K562 (cell line): ENCODE measurements at regions not wholly inside any gene's neighbourhood (a gene's known extent, or its start where the extent isn't known, plus 50 kb on each side); places are given as distances from the start of the nearest gene placed in this dataset.

Experiments
- ATAC-seq: fragments of 200-7000 bp; cut with Tn5 transposase; 3 replicates; pipeline ENCODE4 v1.9.1; 2020; ENCODE audit warnings: moderate library complexity
- BruUV-seq: library from RNA; stranded (reverse); fragments of 400-500 nt; replicated peaks from 2 replicates; lab custom pipeline; 2021; lab: Mats Ljungman, UMichigan
- CTCF ChIA-PET: fragments of 300-600 bp; formaldehyde crosslinking; extraction: SDS; loops from one replicate; lab custom pipeline; 2021; ENCODE audit warnings: low intra/inter-chr PET ratio; lab: Yijun Ruan, JAX
- POLR2A ChIA-PET: fragments of 300-600, 350-650 bp; sonication (Branson Sonifier 250); formaldehyde crosslinking; extraction: SDS; loops from one replicate; lab custom pipeline; 2021; ENCODE audit warnings: antibody characterized with exemption, inconsistent platforms; lab: Yijun Ruan, JAX
- DNase-seq, 4 experiments: peaks; one replicate each; pipeline versions ENCODE4 v3.0.0 to v3.0.0-alpha.2; 2011 to 2018; ENCODE audit warnings: low spot score in 3 of 4, mixed read lengths in 3 of 4; ENCODE audit errors: extremely low read depth in 1 of 4
- FAIRE-seq: peaks from 2 replicates; lab custom pipeline; 2011; peaks lifted over from hg19 to GRCh38; lab: Jason Lieb, UNC
- H2AFZ ChIP-seq: 2 replicates; pipeline ENCODE4 v1.6.0; 2011; ENCODE audit warnings: low read depth, low read length, control low read depth, inconsistent platforms
- H3K27ac ChIP-seq: fragments of 200-600 bp; 3 replicates; pipeline ENCODE4 v1.8.0; 2011; ENCODE audit warnings: low read depth, mild to moderate bottlenecking, control low read depth, inconsistent platforms, low read length, moderate library complexity, mixed read lengths; ENCODE audit errors: extremely low read depth
- H3K27me3 ChIP-seq, 2 experiments: fragments of 300-600 bp in 1 of 2; 2 replicates in 1 of 2; 3 replicates in 1 of 2; pipeline versions ENCODE4 v1.6.0 to v1.8.0; 2011; ENCODE audit warnings: inconsistent platforms in 2 of 2, low read length in 2 of 2, mild to moderate bottlenecking in 1 of 2, mixed read lengths in 1 of 2, moderate library complexity in 1 of 2; ENCODE audit not compliant: control insufficient read depth in 2 of 2, insufficient read depth in 2 of 2
- H3K36me3 ChIP-seq: fragments of 300-600 bp; 3 replicates; pipeline ENCODE4 v1.8.0; 2011; ENCODE audit warnings: mild to moderate bottlenecking, low read length, inconsistent platforms; ENCODE audit not compliant: control insufficient read depth, insufficient read depth
- H3K4me1 ChIP-seq, 2 experiments: fragments of 200-600 bp in 1 of 2; replicated peaks in 1 of 2; 2 replicates in 1 of 2; 3 replicates in 1 of 2; pipeline versions ENCODE4 v1.5.1 to v1.8.0; 2011; ENCODE audit warnings: inconsistent platforms in 2 of 2, low read length in 2 of 2, mild to moderate bottlenecking in 1 of 2, mixed read lengths in 1 of 2, moderate library complexity in 1 of 2; ENCODE audit not compliant: control insufficient read depth in 2 of 2, insufficient read depth in 2 of 2
- H3K4me2 ChIP-seq: 2 replicates; pipeline ENCODE4 v1.6.1; 2011; ENCODE audit warnings: low read length, control low read depth, inconsistent platforms, mixed read lengths; ENCODE audit not compliant: insufficient read depth
- H3K4me3 ChIP-seq: fragments of 200-600 bp; sonication (generic), shearing (Covaris generic); 2 replicates; pipeline ENCODE4 v1.5.1; 2016; ENCODE audit warnings: control low read depth, inconsistent platforms
- H3K79me2 ChIP-seq: fragments of 200-600 bp; 3 replicates; pipeline ENCODE4 v1.8.0; 2011; ENCODE audit warnings: low read length, inconsistent platforms; ENCODE audit not compliant: control insufficient read depth, insufficient read depth
- H3K9ac ChIP-seq, 2 experiments: 2 replicates each; pipeline versions ENCODE4 v1.6.0 to v1.6.1; 2011; ENCODE audit warnings: low read depth in 2 of 2, low read length in 2 of 2, control low read depth in 1 of 2, inconsistent platforms in 1 of 2, mild to moderate bottlenecking in 1 of 2, mixed read lengths in 1 of 2; ENCODE audit not compliant: insufficient read depth in 1 of 2
- H3K9me1 ChIP-seq: one replicate; pipeline ENCODE4 v1.6.0; 2011; ENCODE audit warnings: inconsistent platforms, mild to moderate bottlenecking, low read length, moderate library complexity; ENCODE audit not compliant: control insufficient read depth, insufficient read depth
- H3K9me3 ChIP-seq: replicated peaks from 2 replicates; pipeline ENCODE4 v1.5.1; 2011; ENCODE audit warnings: low read depth, low read length, inconsistent platforms; ENCODE audit not compliant: control insufficient read depth, insufficient read depth
- H4K20me1 ChIP-seq: replicated peaks from 2 replicates; pipeline ENCODE4 v1.6.1; 2011; ENCODE audit warnings: low read length, inconsistent platforms, mixed read lengths; ENCODE audit not compliant: control insufficient read depth, insufficient read depth
- ARID4B ChIP-seq: sonication (generic); formaldehyde crosslinking; IDR thresholded peaks from 2 replicates; pipeline ENCODE4 v1.8.0; 2022; ENCODE audit warnings: mild to moderate bottlenecking, missing genetic modification reagents
- ATF6 ChIP-seq: sonication (generic); formaldehyde crosslinking; IDR thresholded peaks from 2 replicates; pipeline ENCODE4 v1.4.0; 2020; ENCODE audit warnings: mild to moderate bottlenecking, missing genetic modification reagents
- BCL6 ChIP-seq: fragments of 250-450 bp; sonication (Bioruptor Pico); IDR thresholded peaks from 2 replicates; pipeline ENCODE4 v1.4.0; 2020
- BHLHE40 ChIP-seq: IDR thresholded peaks from 2 replicates; pipeline ENCODE4 v1.6.1; 2011; ENCODE audit warnings: low read length, improper control_type of control experiment
- CBX2 ChIP-seq: fragments of 200-600 bp; sonication (generic); IDR thresholded peaks from one replicate; pipeline ENCODE4 v1.6.1; 2012; ENCODE audit warnings: mild to moderate bottlenecking, low read length, inconsistent platforms; ENCODE audit not compliant: insufficient read depth, poor library complexity, severe bottlenecking
- CCAR2 ChIP-seq: fragments of 200-400 bp; formaldehyde crosslinking; IDR thresholded peaks from 2 replicates; pipeline ENCODE4 v1.6.1; 2017; ENCODE audit warnings: mild to moderate bottlenecking, low read depth, low read length
- DACH1 ChIP-seq: fragments of 450-650 bp; IDR thresholded peaks from 2 replicates; pipeline ENCODE4 v1.6.1; 2018; ENCODE audit not compliant: partially characterized antibody
- MITF ChIP-seq: IDR thresholded peaks from 2 replicates; pipeline ENCODE4 v1.6.1; 2014; ENCODE audit warnings: antibody characterized with exemption
- NR1H2 ChIP-seq: sonication (generic); formaldehyde crosslinking; IDR thresholded peaks from 2 replicates; pipeline ENCODE4 v1.4.0; 2020; ENCODE audit warnings: mild to moderate bottlenecking, missing genetic modification reagents
- PPARD ChIP-seq: fragments of 250-450 bp; sonication (Bioruptor Pico); IDR thresholded peaks from 2 replicates; pipeline ENCODE4 v1.8.0; 2022; ENCODE audit warnings: inconsistent platforms, mild to moderate bottlenecking, moderate library complexity
- TCF7 ChIP-seq: sonication (generic); IDR thresholded peaks from 2 replicates; pipeline ENCODE4 v1.6.1; 2016; ENCODE audit warnings: antibody characterized with exemption, borderline replicate concordance
- ZNF232 ChIP-seq: sonication (generic); formaldehyde crosslinking; IDR thresholded peaks from 2 replicates; pipeline ENCODE4 v1.8.0; 2022; ENCODE audit warnings: mild to moderate bottlenecking, missing genetic modification reagents
- ZNF280B ChIP-seq: fragments of 250-450 bp; sonication (Bioruptor Pico); IDR thresholded peaks from 2 replicates; pipeline ENCODE4 v1.5.1; 2021; ENCODE audit warnings: mild to moderate bottlenecking
- ZNF57 ChIP-seq: fragments of 450-650 bp; formaldehyde crosslinking; IDR thresholded peaks from 2 replicates; pipeline ENCODE4 v1.4.0; 2020; ENCODE audit warnings: mild to moderate bottlenecking, moderate library complexity
- ZNF79 ChIP-seq: fragments of 250-450 bp; sonication (Bioruptor Pico); IDR thresholded peaks from 2 replicates; pipeline ENCODE4 v1.4.0; 2020; ENCODE audit warnings: low read depth, mild to moderate bottlenecking, moderate library complexity
- WGBS: fragments of 100-300 bp; shearing (Covaris generic); methylation state at CpG from one replicate; pipeline ENCODE4 v1.1.6; 2016; ENCODE audit warnings: low coverage, mixed read lengths; ENCODE audit not compliant: insufficient coverage; ENCODE audit errors: missing lambda C conversion rate; 5-methylcytosine and 5-hydroxymethylcytosine counted together
- in situ Hi-C: fragments of 300-500 bp; cut with MboI; formaldehyde crosslinking; loops from 4 replicates; pipeline ENCODE4 v1.15.0; 2018; ENCODE audit warnings: inconsistent platforms, mixed read lengths
- intact Hi-C: fragments of 100-400 bp; cut with micrococcal nuclease; formaldehyde crosslinking; loops from 2 replicates; pipeline ENCODE4 v1.14.2; 2022

- ATAC-seq (no peak), FAIRE-seq (no peak), DNase-seq (no peak)
- H3K9ac ChIP-seq: no peak overlapping the region
- ChIA-PET CTCF (no interaction called here), POLR2A (no interaction called here)
- no peaks in the 10 kb centered on the region for H4K20me1 ChIP-seq
- no peak overlapping the region for H3K27ac ChIP-seq
- no TSS peak for BruUV-seq
- H3K9me1 ChIP-seq: no peaks in the 10 kb centered on the region
- whole genome bisulfite sequencing: 0% methylated on average over 1 of the region's 1 CpG
- H3K36me3 ChIP-seq: no peaks in the 10 kb centered on the region
- H2AFZ ChIP-seq: no peak overlapping the region
- in situ Hi-C loops: no loop called here
- H3K4me3 ChIP-seq: no peak overlapping the region
- H3K79me2 ChIP-seq: no peaks in the 10 kb centered on the region
- intact Hi-C loops: no loop called here
- no peak overlapping the region for H3K4me2 ChIP-seq
- no peaks in the 10 kb centered on the region for H3K9me3 ChIP-seq
- H3K27me3 ChIP-seq: no peaks in the 10 kb centered on the region
- H3K4me1 ChIP-seq: no peaks in the 10 kb centered on the region
- TF ChIP-seq DACH1: no peak
- no peak for TF ChIP-seq CBX2
- TF ChIP-seq MITF: no peak
- TF ChIP-seq BCL6 (CRISPR knock-in tag): no peak
- TF ChIP-seq BHLHE40: no peak
- TF ChIP-seq ZNF57 (CRISPR knock-in tag): no peak
- TF ChIP-seq ZNF79 (CRISPR knock-in tag): no peak
- no peak for TF ChIP-seq ARID4B (CRISPR knock-in tag)
- no peak for TF ChIP-seq CCAR2
- TF ChIP-seq PPARD (CRISPR knock-in tag): no peak
- TF ChIP-seq ZNF280B (CRISPR knock-in tag): no peak
- no peak for TF ChIP-seq ZNF232 (CRISPR knock-in tag)
- TF ChIP-seq NR1H2 (CRISPR knock-in tag): no peak
- TF ChIP-seq TCF7: no peak
- TF ChIP-seq ATF6 (CRISPR knock-in tag): no peak
Measured at GRCh38 chr6:113450061-113450465, 407.1 kb upstream of the MARCKS start.
